DOHH2 (cell line): ENCODE measurements at regions not wholly inside any gene's neighbourhood (a gene's known extent, or its start where the extent isn't known, plus 50 kb on each side); places are given as distances from the start of the nearest gene placed in this dataset.

Source experiments
- CTCF ChIP-seq: fragments of 200-600 bp; sonication (generic); IDR thresholded peaks from one replicate; pipeline ENCODE4 v1.5.1; 2014; ENCODE audit warnings: antibody characterized with exemption, mild to moderate bottlenecking, low read depth, low read length; ENCODE audit not compliant: poor library complexity, severe bottlenecking
- EZH2phosphoT487 ChIP-seq: fragments of 200-600 bp; sonication (generic); IDR thresholded peaks from 2 replicates; pipeline ENCODE4 v1.6.1; 2017; ENCODE audit warnings: borderline replicate concordance, mild to moderate bottlenecking, antibody characterized with exemption, low read length, moderate library complexity, mixed read lengths

GRCh38 chr14:57057803-57058202 lies 210.9 kb downstream of the EXOC5 start:
- TF ChIP-seq EZH2phosphoT487 = no peak
- no peak for TF ChIP-seq CTCF
